DND-41 (cell line): ENCODE measurements at regions not wholly inside any gene's neighbourhood (a gene's known extent, or its start where the extent isn't known, plus 50 kb on each side); places are given as distances from the start of the nearest gene placed in this dataset.
A peak's percentile ranks its signal among the peaks of the same experiment; 100 is the strongest.

Source experiments
- ATAC-seq: fragments of 200-7000 bp; cut with Tn5 transposase; 3 replicates; pipeline ENCODE4 v1.9.1; 2021; ENCODE audit warnings: low read depth; ENCODE audit not compliant: insufficient read depth
- DNase-seq: peaks from one replicate; pipeline ENCODE4 v3.0.0-alpha.2; 2020
- H2AFZ ChIP-seq: 2 replicates; pipeline ENCODE4 v1.6.0; 2012; ENCODE audit warnings: low read depth, low read length
- H3K27ac ChIP-seq: 2 replicates; pipeline ENCODE4 v1.5.1; 2012; ENCODE audit warnings: low read length, inconsistent platforms
- H3K27me3 ChIP-seq: fragments of 200-600 bp; sonication (generic); 2 replicates; pipeline ENCODE4 v1.6.0; 2012; ENCODE audit warnings: low read length, mild to moderate bottlenecking, inconsistent platforms; ENCODE audit not compliant: insufficient read depth, poor library complexity
- H3K36me3 ChIP-seq: 2 replicates; pipeline ENCODE4 v1.5.1; 2012; ENCODE audit warnings: low read length, inconsistent platforms; ENCODE audit not compliant: insufficient read depth
- H3K4me1 ChIP-seq: 2 replicates; pipeline ENCODE4 v1.5.1; 2012; ENCODE audit warnings: mild to moderate bottlenecking, low read length; ENCODE audit not compliant: insufficient read depth
- H3K4me2 ChIP-seq: 2 replicates; pipeline ENCODE4 v1.6.0; 2012; ENCODE audit warnings: mild to moderate bottlenecking, moderate library complexity, low read length, inconsistent platforms; ENCODE audit not compliant: insufficient read depth
- H3K4me3 ChIP-seq, 2 experiments: fragments of 200-600 bp in 1 of 2; shearing (Covaris generic) in 1 of 2; 2 replicates each; pipeline ENCODE4 v1.5.1; 2012 to 2016; ENCODE audit warnings: inconsistent platforms in 2 of 2, low read length in 2 of 2, mild to moderate bottlenecking in 2 of 2, low read depth in 1 of 2, moderate library complexity in 1 of 2
- H3K79me2 ChIP-seq: 2 replicates; pipeline ENCODE4 v1.6.0; 2012; ENCODE audit warnings: low read length, inconsistent platforms; ENCODE audit not compliant: insufficient read depth
- H3K9ac ChIP-seq: 2 replicates; pipeline ENCODE4 v1.6.0; 2012; ENCODE audit warnings: low read depth, mild to moderate bottlenecking, inconsistent platforms, low read length, moderate library complexity
- H3K9me3 ChIP-seq: 2 replicates; pipeline ENCODE4 v1.5.1; 2012; ENCODE audit warnings: low read length, moderate library complexity, mild to moderate bottlenecking, inconsistent platforms; ENCODE audit not compliant: insufficient read depth, severe bottlenecking
- H4K20me1 ChIP-seq: 2 replicates; pipeline ENCODE4 v1.6.0; 2012; ENCODE audit warnings: low read length; ENCODE audit not compliant: insufficient read depth
- EZH2 ChIP-seq: IDR thresholded peaks from 3 replicates; pipeline ENCODE4 v1.6.1; 2012; ENCODE audit warnings: borderline replicate concordance, low read depth, mild to moderate bottlenecking, moderate library complexity, low read length, inconsistent platforms; ENCODE audit not compliant: severe bottlenecking
- TF ChIP-seq, protein P1 (sequence below): IDR thresholded peaks from 2 replicates; pipeline ENCODE4 v1.5.1; 2012; ENCODE audit warnings: borderline replicate concordance, low read length, moderate library complexity, mild to moderate bottlenecking; ENCODE audit not compliant: poor library complexity, severe bottlenecking; ENCODE audit errors: extremely low read depth

DNA sequence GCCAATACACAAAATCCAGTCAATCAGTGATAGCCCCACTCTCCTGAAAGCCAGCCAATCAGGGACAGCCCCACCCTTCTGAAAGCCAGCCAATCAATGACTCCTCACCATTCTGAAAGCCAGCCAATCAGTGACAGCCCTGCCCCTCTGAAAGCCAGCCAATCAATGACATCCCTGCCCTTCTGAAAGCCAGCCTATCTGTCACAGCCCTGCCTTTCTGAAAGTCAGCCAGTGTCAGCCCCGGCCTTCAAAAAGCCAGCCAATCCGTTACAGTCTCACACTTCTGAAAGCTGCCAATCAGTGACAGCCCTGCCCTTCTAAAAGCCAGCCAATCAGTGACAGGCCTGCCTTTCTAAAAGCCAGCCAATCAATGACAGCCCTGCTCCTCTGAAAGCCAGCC, 95.9 kb upstream of the HDAC4 start:
- DNase-seq, result no peak

DNA sequence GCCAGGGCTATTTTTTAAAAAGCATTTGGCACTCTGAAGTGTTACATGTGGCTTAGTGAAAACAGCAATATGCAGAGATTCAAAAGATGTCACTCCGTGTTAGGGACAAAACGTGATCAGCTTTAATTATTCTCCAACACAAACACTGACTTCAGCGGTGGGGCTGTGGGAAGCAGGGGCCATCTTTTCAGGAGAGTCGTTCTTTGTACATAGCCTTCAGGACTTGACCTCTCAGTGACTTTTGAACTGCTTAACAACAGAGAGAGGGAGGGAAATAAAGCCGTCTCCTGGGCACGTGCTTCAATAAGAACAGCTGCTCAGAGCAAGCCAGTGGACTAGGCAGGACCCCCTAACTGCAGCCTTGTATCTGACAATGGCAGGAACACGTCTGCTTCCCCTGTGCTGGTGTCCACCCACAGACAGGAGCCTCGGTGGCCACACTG, 95.0 kb upstream of the HDAC4 start:
- TF ChIP-seq EZH2, result no peak
- TF ChIP-seq, protein P1, sequence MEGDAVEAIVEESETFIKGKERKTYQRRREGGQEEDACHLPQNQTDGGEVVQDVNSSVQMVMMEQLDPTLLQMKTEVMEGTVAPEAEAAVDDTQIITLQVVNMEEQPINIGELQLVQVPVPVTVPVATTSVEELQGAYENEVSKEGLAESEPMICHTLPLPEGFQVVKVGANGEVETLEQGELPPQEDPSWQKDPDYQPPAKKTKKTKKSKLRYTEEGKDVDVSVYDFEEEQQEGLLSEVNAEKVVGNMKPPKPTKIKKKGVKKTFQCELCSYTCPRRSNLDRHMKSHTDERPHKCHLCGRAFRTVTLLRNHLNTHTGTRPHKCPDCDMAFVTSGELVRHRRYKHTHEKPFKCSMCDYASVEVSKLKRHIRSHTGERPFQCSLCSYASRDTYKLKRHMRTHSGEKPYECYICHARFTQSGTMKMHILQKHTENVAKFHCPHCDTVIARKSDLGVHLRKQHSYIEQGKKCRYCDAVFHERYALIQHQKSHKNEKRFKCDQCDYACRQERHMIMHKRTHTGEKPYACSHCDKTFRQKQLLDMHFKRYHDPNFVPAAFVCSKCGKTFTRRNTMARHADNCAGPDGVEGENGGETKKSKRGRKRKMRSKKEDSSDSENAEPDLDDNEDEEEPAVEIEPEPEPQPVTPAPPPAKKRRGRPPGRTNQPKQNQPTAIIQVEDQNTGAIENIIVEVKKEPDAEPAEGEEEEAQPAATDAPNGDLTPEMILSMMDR, result no peak
- Histone ChIP-seq H3K36me3 (no peaks in the 10 kb centered on the region), H2AFZ (no peak overlapping the region), H3K27ac (no peak overlapping the region), H3K9me3 (no peaks in the 10 kb centered on the region), H4K20me1 (no peaks in the 10 kb centered on the region), H3K9ac (no peak overlapping the region), H3K4me2 (no peak overlapping the region), H3K4me3 (no peak overlapping the region), H3K4me1 (no peaks in the 10 kb centered on the region), H3K79me2 (no peaks in the 10 kb centered on the region), H3K27me3 (no peaks in the 10 kb centered on the region)
- no peak for DNase-seq
- no peak for ATAC-seq

More for the DNA sequence above, 95.9 kb upstream of the HDAC4 start:
- H3K4me3 ChIP-seq, result no peak overlapping the region
- no peak overlapping the region for H2AFZ ChIP-seq
- no peaks in the 10 kb centered on the region for H3K79me2 ChIP-seq
- H3K27me3 ChIP-seq, result no peaks in the 10 kb centered on the region
- no peak overlapping the region for H3K27ac ChIP-seq
- peak; percentile 52; the same call in 2 of the 3 replicates for ATAC-seq
- H3K9ac ChIP-seq, result no peak overlapping the region
- TF ChIP-seq EZH2, result no peak
- TF ChIP-seq, protein P1, result no peak
- no peaks in the 10 kb centered on the region for H3K4me1 ChIP-seq
- H3K9me3 ChIP-seq, result no peaks in the 10 kb centered on the region
- no peaks in the 10 kb centered on the region for H4K20me1 ChIP-seq
- no peak overlapping the region for H3K4me2 ChIP-seq
- no peaks in the 10 kb centered on the region for H3K36me3 ChIP-seq

DNA sequence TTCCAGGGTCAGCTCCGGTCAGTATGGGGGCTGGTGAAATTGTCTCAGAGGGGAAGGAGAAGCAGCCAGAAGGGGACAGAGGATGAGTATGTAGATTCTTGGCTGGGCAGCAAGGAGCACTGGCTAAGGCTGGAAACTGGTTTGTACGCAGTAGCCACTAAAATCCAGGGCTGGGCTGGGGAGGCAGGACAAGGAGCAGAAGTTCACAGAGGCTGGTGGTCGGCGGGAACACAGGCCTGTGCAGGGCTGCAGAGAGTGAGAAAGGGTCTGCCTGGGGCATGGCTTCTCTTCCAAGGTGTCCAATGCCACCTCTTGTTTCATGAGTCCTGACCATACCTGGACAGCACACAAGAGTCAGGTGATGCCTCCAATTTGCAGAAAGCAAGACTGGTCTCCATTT, 94.4 kb upstream of the HDAC4 start:
- H3K4me2 ChIP-seq, result no peak overlapping the region
- ATAC-seq, result no peak
- H3K27ac ChIP-seq, result no peak overlapping the region
- no peak overlapping the region for H3K4me3 ChIP-seq
- no peaks in the 10 kb centered on the region for H3K27me3 ChIP-seq
- no peaks in the 10 kb centered on the region for H3K36me3 ChIP-seq
- H2AFZ ChIP-seq, result no peak overlapping the region
- H3K4me1 ChIP-seq, result no peaks in the 10 kb centered on the region
- no peak for DNase-seq
- TF ChIP-seq, protein P1, result no peak
- no peak for TF ChIP-seq EZH2
- no peaks in the 10 kb centered on the region for H3K79me2 ChIP-seq
- no peak overlapping the region for H3K9ac ChIP-seq
- H3K9me3 ChIP-seq, result no peaks in the 10 kb centered on the region
- no peaks in the 10 kb centered on the region for H4K20me1 ChIP-seq

DNA sequence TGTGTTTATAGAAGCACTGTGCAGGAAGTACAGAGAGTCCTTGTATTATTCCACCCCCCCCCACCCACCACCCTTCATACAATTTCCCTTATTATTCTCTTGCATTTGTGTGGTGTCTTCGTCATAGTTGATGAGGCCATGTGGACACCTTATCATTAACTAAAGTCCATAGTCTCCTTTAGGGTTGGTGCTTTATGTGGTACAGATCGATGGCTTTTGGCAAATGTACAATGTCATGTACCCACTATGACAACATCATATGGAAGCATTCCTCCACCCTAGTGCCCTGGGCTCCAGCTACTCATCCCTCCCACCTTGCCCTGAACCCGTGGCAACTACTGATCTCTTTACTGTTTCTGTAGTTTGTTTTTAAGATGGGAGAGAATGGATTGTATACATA, 93.8 kb upstream of the HDAC4 start:
- TF ChIP-seq, protein P1, result no peak
- TF ChIP-seq EZH2, result no peak
- no peaks in the 10 kb centered on the region for H3K4me1 ChIP-seq
- ATAC-seq, result no peak

More for the DNA sequence above, 93.8 kb upstream of the HDAC4 start:
- Histone ChIP-seq H3K9ac (no peak overlapping the region), H2AFZ (no peak overlapping the region), H3K79me2 (no peaks in the 10 kb centered on the region), H3K36me3 (no peaks in the 10 kb centered on the region), H3K4me2 (no peak overlapping the region), H3K9me3 (no peaks in the 10 kb centered on the region), H4K20me1 (no peaks in the 10 kb centered on the region), H3K27ac (no peak overlapping the region), H3K27me3 (no peaks in the 10 kb centered on the region), H3K4me3 (no peak overlapping the region)
- no peak for DNase-seq
